ENCODE measurements at regions not wholly inside any gene's neighbourhood (a gene's known extent, or its start where the extent isn't known, plus 50 kb on each side); places are given as distances from the start of the nearest gene placed in this dataset.
A peak's percentile ranks its signal among the peaks of the same experiment; 100 is the strongest.

DNA sequence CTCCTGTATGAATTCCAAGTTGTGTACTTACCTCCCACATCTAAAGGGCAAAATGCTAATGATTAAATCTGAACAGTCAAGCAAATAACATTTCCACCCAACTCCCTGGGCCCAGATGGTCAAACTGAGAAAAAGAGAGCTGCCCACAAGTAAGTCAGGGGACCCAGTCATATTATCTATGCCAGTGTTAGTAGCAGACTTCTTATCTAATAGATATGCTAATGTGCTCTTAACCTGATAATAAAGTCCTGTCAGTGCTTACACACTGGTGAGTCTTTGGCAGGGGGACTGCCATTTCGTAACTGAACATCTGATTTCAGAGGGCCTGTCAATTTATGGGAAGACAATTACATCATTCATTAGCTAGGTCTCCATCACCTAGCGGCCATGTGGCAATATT, 292.3 kb upstream of the WWC1 start:
- no peak for DNase-seq (ENCODE audit: low spot score in 2 of 2)
- no peak for FAIRE-seq

DNA sequence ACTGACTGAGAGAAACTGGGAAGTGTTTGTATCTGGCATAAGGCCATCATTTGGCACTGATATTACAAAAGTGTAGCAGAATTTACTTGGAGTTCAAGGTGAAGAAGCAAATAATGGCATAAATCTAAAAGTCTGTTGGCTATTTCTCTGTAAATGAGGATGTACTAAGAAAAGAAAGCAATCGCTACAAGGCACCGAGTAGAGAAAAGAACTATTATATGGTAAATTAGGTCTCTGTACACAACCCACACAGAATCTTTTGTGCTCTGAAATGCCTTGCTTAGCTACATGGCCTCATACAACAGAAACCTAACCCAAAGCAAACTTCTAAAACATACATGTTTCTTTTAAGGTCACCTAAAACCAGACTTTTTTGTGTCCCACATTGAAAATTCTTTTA, 290.1 kb upstream of the WWC1 start:
- DNase-seq (ENCODE audit: low spot score in 2 of 2) (no peak), FAIRE-seq (no peak)

DNA sequence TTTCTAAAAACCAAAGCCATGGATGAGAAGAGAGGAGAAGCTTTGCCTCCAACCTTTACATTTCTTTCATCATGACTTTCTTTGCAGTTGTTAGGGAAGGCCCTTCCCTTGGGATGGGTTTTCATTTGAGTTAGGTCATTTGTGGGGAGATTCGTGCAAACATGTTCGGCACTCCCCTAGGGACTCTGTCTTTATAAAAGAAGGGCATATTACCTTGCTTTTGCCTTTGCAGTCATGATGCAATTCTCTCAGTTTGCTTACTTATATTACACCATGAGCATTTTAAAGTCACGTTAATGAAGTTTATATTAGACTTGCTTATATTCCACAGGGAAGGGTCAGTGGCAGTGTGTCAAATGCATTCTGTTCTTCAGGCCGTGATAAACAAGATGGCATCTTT, 289.3 kb upstream of the WWC1 start:
- DNase-seq (ENCODE audit: low spot score in 2 of 2) (no peak), FAIRE-seq (no peak)

DNA sequence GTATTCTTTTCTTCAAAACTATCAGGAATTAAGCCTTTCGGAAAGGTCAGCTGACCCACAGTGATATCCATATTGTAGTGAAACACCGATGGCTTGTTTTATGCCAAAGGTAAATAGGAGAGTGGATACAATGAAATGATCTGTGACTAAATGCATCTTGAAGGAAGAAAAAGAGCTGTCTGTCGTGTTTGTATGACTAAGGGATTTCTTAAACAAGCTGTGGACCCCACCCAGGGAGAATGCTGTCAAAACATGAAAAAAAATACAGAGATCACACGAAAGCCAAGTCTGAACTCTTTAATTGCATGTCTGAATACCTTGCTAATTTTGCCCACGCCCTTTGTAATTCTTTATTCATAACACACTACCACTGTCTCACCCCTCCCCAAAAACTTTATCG, 286.4 kb upstream of the WWC1 start:
- DNase-seq (ENCODE audit: low spot score in 2 of 2) = no peak
- FAIRE-seq = no peak

DNA sequence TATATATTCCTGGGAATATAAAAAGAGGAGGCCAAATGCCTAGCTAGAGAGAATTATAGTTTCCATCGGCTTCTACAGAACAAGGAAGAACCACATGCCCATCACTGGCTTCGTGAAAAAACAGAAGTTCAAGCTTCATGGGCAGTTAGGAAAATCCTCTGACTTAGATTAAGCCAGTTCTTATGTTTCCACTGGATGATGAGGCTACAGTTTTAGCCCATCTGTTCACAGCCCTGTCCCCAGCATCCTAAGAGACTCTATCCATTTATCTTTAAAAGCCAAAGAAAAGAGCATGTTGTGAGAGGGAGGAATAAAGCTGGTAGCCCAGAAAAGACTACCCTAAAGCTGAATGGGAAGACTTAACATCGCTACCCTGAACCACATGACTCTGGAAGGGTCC, 285.5 kb upstream of the WWC1 start:
- no peak for FAIRE-seq
- no peak for DNase-seq (ENCODE audit: low spot score in 2 of 2)

DNA sequence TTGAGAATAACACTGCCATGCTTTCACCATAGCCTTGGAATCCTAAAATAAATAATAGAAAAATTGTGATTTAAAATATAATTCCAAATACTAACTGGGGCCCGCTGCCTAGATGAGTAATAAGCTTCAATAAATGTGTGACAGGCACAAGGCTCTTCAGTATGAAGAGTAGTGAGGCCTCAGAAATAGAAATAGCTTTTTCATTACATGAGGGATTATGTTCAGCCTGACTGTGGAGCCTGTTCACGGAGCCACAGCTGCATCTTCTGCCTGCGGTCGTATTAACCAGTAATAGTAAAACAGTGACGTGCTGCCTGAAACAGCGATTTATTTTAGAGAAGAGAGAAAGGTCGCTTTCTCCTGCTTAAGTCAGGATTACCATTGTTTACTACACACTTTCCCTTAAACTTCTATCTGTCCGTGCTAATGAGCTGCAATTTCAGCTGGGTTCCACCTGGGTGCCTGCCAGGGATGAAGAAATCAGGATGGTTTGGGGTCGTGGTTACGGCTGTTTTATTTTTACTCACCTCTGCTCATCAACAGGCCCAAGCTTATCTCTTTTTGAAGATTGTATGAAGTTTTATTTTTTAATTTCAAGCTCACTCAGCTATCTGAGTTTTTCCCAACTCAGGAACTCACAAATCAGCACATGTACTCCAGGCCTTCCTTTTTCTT, 284.9 kb upstream of the WWC1 start:
- no peak for FAIRE-seq
- DNase-seq (ENCODE audit: low spot score in 2 of 2) = no peak

DNA sequence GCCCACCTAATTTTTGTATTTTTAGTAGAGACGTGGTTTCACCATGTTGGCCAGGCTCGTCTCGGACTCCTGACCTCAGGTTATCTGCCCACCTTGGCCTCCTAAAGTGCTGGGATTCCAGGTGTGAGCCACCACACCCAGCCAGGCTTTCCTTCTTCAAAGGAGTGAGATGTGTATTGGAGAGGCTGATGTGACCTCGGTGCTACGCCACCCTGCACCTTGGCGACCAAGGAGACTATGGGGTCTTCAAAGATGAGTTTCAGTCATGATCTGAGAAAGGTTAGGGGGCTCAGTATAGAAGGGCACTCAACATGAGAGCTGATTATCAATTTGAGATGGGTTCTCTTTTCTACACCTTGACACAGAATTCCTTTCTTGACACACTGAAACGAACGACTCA, 284.2 kb upstream of the WWC1 start:
- FAIRE-seq (no peak), DNase-seq (ENCODE audit: low spot score in 2 of 2) (no peak)

DNA sequence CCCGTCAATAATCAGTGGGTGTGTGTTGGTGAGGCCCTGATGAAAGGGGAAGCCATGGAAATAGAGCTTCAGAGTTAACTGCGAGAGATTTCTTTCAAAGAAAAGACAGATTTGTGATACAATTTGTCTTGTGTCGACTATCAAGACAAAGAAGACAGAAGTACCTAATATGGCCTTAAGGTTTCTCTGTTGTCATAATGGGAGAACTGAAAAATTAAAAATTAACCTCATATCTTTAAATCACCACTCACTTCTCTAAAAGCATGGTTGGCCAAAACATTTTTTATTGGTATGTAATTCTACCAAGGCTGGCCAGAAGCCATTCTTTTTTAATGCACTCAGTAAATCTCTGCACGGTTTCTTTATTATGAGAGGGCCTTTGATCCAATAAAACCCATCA, 282.9 kb upstream of the WWC1 start:
- no peak for DNase-seq (ENCODE audit: low spot score in 2 of 2)
- FAIRE-seq = no peak

DNA sequence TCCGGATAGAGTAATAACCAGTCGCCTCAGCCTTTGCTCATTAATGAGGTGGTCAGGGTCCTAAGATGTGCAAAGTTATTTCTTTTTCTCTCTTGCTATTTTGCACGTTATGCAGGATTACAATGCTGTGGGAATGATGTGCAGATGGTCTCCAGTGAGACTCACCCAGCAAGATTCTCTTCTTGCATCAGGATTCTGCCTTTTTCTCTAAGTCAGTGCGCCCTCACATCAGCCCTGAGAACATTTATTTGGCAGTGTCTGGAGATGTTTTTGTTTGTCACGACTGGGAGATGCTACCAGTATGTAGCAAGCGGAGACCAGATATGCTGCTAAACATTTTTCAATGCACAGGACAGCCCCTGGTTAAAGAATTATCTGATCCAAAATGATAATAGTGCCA, 280.3 kb upstream of the WWC1 start:
- no peak for FAIRE-seq
- DNase-seq (ENCODE audit: low spot score in 2 of 2) = no peak

DNA sequence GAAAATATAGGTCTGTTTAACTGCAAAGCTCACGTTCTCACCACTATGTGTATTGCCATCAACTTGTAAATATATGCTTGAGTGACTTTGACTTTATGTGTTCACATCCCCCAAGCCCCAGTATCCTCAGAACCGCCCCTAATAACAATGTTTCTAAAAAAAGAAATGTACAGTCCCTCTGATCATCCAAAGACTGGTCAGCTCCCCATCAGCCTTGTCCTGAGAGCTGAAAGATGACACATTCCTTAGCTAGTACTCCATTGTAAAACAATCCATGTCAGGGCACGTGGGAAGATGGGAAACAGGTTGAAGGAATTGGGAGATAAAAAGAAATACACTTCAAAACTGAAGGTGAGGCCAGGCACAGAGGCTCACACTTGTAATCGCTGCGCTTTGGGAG, 279.4 kb upstream of the WWC1 start:
- DNase-seq (ENCODE audit: low spot score in 2 of 2) (no peak), FAIRE-seq (no peak)

DNA sequence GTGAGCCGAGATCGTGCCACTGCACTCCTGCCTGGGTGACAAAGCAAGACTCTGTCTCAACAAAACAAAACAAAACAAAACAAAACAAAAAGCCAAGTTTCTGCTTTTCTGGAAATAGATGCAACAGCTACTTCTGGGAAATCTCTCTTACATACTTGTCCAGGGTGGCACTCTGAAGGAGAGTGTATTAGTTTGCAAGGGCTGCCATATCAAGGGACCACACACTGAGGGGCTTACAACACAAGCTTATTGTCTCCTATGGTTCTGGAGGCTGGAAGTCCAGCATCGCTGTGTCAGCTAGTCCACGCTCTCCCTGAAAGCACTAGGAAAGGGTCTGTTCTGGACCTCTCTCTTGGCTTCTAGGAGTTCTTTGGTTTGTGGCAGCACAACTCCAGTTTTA, 277.9 kb upstream of the WWC1 start:
- DNase-seq (ENCODE audit: low spot score in 2 of 2) (no peak), FAIRE-seq (no peak)

DNA sequence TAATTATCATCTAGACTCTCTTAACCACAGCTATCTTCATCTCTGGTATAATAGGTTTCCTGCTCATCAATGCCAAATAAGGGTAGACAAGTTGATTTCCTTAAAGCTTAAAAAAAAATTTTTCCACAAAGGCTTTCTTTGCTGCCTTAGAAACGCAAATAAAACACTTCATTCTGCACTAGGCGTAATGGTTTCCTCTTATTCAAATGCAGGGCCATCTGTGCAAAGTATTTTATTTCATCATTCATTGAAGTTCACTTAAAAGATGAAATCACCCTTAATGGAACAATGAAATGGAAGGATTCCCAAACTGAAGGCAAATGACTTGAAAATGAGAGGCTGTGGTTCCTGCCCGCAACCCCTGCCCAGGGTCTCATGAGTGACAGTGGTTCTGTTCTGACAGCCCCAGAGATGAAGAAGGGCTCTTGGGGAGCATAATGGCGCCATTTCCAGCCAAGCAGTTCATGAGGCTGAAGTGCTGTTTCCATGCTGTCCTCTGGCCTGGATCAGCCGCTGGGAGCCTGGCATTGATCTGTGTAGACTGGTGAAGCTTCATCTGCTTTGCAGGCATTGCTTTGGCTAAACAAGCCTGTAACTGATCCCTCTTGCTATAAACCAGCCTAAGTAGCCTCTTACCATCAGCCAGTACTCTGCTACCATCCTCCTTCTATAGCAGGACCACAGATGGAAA, 276.9 kb upstream of the WWC1 start:
- FAIRE-seq (no peak), DNase-seq (ENCODE audit: low spot score in 2 of 2) (no peak)

DNA sequence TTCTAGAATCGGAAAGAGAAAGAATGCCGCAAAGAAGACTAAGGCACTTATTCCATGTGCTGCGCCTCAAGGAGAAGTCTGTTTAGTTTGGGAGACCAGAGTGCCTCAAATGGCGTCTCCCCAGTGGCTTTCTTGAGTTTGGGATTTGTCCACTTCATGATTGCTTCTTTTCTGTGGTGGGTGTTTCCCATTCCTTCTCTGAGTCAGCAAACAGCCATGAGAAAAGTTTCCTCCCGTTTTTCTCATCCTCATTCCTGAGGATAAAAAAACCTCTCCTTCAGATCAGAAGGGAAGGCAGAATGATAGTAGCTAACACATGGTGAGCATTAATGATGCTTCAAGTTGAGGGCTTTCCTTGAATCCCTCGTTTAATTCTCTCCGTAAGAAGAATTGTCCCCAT, 275.9 kb upstream of the WWC1 start:
- FAIRE-seq (no peak), DNase-seq (ENCODE audit: low spot score in 2 of 2) (no peak)

DNA sequence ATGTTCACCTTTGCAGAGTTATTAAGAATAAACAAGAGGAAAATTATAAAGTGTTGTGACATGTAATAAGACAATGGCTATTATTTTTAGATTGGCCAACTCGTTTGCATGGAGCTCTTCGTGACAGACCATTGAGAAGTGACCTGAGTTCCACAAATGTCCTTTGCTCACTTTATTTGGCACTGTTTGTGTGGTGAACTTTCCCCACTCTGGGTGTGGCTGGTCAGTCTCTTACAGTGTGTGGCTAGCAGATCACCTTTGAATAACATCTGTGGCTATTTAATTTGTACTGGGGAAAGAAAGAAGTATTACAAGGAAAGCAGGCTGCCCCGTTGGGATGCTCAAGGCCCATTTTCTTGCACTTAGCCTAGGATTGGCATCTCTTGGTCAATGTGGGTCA, 274.1 kb upstream of the WWC1 start:
- no peak for FAIRE-seq
- no peak for DNase-seq (ENCODE audit: low spot score in 2 of 2)

DNA sequence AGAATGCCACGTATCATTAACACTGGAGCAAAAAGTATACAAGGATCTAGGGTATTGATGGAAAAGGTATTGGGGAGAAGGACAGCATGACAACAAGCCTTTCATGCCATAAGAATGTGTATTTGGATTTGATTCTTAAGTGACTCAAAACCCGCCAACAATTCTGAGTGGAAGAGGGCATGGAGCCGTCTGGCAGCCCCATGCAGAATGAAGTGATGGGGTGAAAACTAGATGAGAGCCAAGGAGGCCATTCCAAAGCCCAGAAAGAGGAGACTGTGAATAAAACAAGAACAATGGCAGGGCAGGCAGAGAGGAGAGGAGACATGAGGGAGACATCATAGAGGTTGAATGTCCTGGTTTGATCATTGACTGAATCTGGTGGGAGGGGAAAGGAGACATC, 272.3 kb upstream of the WWC1 start:
- FAIRE-seq (no peak), DNase-seq (ENCODE audit: low spot score in 2 of 2) (no peak)

DNA sequence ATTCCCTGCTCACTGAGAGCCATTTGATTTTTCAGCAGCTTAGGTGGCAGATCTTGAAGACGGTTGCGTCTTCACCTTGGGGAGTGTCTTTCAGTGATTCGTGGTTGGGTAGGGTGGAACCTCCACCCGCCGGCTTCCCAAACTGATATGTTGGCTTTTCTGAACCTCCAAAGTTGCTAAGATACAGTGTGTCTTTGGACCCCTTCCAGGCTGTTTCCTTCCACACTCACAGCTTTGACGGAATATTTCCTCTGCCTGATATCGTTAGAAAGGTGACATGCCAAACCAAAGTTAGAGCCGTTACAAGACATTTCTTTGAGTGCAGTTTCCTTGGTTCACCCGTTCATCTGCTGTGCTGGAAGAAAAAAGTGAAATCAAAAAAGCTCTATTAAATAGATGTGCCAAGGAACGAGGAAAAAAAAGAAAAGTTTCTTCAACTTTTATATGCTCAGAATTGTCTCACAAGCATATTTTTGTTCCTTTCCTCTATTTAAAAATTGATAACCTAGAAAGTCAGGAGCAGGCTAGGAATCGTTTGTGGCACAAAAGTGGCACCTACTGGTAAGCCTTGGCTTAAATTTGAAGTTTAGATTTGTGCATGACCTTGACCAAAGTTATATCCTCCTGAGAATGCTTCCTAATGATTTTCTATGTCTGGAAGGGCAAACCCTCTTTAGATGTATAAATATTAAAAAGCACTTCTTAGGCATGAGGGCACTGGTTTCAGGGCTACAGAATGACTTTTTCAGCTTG, 270.7 kb upstream of the WWC1 start:
- FAIRE-seq = no peak
- DNase-seq (ENCODE audit: low spot score in 2 of 2) = no peak

DNA sequence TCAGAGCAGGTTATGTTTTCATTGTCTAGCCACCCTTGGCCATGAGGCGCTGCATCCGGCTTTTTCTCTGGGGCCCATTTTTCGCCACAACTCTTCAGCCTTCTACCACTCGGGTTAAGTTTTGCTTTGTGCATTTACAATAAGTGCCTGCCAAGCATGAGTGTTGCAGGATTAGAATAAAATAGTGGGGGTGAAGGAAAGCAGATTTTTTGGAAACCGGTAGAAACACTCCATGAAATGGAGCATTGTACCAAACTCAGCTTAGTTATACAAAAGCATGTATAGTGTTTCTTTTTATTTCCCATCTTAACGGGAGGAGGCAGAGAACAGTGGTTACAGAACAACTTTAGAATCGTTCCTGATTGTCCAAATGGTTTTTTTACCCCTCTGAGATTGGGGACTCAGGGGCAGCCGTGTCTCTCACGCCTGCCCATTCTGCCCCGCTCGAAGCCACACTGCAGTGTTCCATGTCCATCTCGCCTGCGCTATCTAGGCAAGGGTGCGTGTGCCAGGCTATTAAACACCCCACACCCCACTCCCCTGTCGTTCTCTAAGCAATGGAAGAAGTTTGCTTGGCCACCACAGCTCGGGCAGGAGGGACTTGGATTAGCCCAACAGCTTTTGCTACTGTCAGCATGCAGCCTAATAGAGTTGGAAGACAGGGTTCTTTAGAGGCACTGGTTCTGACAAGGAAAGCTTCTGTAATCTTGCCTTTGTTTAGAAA, 268.8 kb upstream of the WWC1 start:
- no peak for FAIRE-seq
- DNase-seq (ENCODE audit: low spot score in 2 of 2) = no peak

DNA sequence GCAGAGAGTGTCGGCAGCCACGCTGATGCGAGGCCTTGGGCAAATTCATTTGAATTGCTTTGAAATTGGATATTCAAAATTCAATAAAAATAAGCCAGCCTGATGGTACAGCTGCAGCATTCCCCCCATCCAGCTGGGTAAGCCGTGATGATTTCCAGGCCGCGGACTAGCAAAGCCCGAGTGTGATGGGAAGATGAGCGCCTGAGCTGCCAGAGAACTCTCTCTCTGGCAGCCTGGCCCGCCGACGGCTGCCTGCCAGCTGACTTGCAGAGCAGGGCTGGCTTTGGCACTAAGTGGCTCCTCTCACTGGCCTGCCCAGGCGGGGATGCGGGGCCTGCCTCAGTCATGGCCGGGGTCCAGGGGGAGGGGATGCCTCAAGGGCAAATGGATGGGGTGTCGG, 268.3 kb upstream of the WWC1 start:
- no peak for FAIRE-seq

DNA sequence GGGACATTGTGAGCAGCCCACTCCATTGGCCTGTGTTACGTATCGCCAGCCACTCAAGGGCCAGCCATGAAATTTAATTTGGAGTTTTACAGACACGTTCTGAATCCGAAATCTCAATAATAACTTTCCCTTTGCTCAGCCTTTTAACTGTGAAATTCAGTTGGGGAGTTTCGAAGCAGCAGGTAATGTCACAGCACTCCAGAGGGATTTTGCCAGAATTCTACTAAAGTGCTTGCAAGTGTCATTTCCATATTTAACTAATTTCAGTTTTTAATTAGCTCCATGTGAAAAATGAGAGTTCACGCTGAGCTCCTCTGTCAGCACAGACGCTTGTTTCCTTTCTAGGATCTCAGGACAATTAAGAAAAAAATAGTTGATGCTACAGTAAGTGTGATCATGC, 267.1 kb upstream of the WWC1 start:
- no peak for FAIRE-seq
- no peak for DNase-seq (ENCODE audit: low spot score in 2 of 2)

More for the DNA sequence above, 268.3 kb upstream of the WWC1 start:
- peak; percentile 14 to 38 for DNase-seq (ENCODE audit: low spot score in 2 of 2)

DNA sequence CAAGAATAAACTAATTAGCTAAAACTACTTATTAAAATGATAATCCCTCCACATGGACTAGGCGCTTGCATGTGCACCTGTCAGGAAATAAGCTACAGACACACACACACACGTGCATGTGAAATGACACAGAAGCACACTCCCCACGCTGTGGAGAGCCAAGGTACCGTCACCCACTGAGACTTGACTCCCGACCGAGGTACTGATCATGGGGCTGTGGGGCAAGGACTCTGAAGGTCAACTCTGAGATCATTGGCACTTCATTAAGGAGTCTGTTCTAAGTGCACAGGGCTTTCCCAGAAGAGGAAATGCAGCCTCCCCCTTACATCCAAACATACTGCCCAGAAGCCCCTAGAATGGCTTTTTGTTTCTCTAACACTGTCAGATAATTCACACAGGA, 264.4 kb upstream of the WWC1 start:
- FAIRE-seq = no peak

DNA sequence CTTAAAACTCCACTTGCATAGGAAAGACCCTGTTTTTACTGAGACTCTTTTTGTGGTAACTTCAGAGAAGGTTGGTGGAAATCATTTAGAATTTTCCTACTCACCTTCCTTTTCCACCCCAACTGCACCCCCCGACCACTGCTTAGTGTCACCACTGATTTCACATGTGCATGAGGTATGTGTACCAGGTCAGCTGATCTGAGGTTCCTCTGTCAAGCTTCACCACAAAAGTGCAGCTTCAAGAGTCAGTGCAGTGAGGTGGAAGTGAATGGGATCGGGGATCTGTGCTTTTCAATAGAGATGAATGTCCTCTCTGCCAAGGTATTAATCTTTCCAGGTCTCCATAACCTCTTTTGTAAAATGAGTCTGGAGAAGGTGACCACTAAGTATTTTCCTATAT, 260.5 kb upstream of the WWC1 start:
- no peak for FAIRE-seq
- no peak for DNase-seq (ENCODE audit: low spot score in 2 of 2)

More for the DNA sequence above, 264.4 kb upstream of the WWC1 start:
- DNase-seq (ENCODE audit: low spot score in 2 of 2) = no peak

Data from frontal cortex (tissue), 3 donors.